Esophagus muscularis mucosa (tissue), 3 donors: ENCODE measurements at regions not wholly inside any gene's neighbourhood (a gene's known extent, or its start where the extent isn't known, plus 50 kb on each side); places are given as distances from the start of the nearest gene placed in this dataset.

ENCODE experiments used
- POLR2A ChIP-seq: fragments of 450-650 bp; IDR thresholded peaks from one replicate; pipeline ENCODE4 v1.6.1; 2017; ENCODE audit warnings: antibody characterized with exemption, moderate library complexity, mild to moderate bottlenecking, low read depth
- POLR2AphosphoS5 ChIP-seq, 2 donors: sonication (generic); formaldehyde crosslinking; IDR thresholded peaks; one replicate each; pipeline ENCODE4 v1.6.1; 2017; ENCODE audit warnings: antibody characterized with exemption in 2 of 2
- TF ChIP-seq, protein P1 (sequence below), 3 experiments: fragments of 200-600 bp in 2 of 3; fragments of 450-650 bp in 1 of 3; sonication (generic) in 2 of 3; IDR thresholded peaks; one replicate each; pipeline ENCODE4 v1.5.1; 2017 to 2019; ENCODE audit warnings: antibody characterized with exemption in 3 of 3, mild to moderate bottlenecking in 2 of 3, moderate library complexity in 1 of 3

DNA sequence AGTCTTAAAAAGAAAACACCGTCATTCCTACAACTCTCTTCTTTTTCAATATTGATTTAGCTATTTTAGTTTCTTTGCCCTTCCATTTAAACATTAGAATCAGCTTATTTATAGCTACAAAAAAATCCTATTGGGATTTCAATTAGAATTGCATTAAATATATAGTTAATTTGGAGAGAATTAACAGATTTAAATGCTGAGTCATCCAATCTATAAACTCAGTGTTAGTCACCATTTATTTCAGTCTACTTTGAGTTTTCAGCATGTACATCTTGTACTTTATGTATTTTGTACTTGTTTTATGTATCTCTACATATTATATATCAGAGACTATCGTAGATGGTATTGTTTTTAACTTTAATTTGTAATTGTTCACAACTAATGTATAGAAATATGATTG lies 460.0 kb downstream of the KCNH5 start:
- TF ChIP-seq POLR2A, result no peak
- TF ChIP-seq, protein P1, sequence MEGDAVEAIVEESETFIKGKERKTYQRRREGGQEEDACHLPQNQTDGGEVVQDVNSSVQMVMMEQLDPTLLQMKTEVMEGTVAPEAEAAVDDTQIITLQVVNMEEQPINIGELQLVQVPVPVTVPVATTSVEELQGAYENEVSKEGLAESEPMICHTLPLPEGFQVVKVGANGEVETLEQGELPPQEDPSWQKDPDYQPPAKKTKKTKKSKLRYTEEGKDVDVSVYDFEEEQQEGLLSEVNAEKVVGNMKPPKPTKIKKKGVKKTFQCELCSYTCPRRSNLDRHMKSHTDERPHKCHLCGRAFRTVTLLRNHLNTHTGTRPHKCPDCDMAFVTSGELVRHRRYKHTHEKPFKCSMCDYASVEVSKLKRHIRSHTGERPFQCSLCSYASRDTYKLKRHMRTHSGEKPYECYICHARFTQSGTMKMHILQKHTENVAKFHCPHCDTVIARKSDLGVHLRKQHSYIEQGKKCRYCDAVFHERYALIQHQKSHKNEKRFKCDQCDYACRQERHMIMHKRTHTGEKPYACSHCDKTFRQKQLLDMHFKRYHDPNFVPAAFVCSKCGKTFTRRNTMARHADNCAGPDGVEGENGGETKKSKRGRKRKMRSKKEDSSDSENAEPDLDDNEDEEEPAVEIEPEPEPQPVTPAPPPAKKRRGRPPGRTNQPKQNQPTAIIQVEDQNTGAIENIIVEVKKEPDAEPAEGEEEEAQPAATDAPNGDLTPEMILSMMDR (IDR thresholded peaks at IDR 0.05), result no peak
- TF ChIP-seq POLR2AphosphoS5 (IDR thresholded peaks at IDR 0.05), result no peak
